Right lobe of liver (tissue), 4 donors: ENCODE measurements at regions not wholly inside any gene's neighbourhood (a gene's known extent, or its start where the extent isn't known, plus 50 kb on each side); places are given as distances from the start of the nearest gene placed in this dataset.

ENCODE experiments used
- CTCF ChIP-seq, 4 donors: fragments of 200-600 bp in 3 of 4; fragments of 450-650 bp in 1 of 4; IDR thresholded peaks; one replicate each; pipeline versions ENCODE4 v1.5.1 to v1.8.0; 2016 to 2022; ENCODE audit warnings: antibody characterized with exemption in 4 of 4, mild to moderate bottlenecking in 2 of 4
- POLR2A ChIP-seq: fragments of 450-650 bp; IDR thresholded peaks from one replicate; pipeline ENCODE4 v1.6.1; 2017; ENCODE audit warnings: antibody characterized with exemption, mild to moderate bottlenecking
- donor health status: DM: no; HTN: no; CAD: no.
- donor health status: DM: no; HTN: no; CAD: no.
- donor health status: DM: no; HTN: yes; CAD: no.

GRCh38 chr4:117477925-117478324 lies 392.5 kb upstream of the TRAM1L1 start:
- TF ChIP-seq CTCF (IDR thresholded peaks at IDR 0.05) (no peak), POLR2A (no peak)
